ENCODE measurements at regions not wholly inside any gene's neighbourhood (a gene's known extent, or its start where the extent isn't known, plus 50 kb on each side); places are given as distances from the start of the nearest gene placed in this dataset.
"Not testable (repeated sequence)": the region's sequence is repeated elsewhere in the genome, so short reads cannot be mapped to it uniquely, and the experiment has no call there.

DNA sequence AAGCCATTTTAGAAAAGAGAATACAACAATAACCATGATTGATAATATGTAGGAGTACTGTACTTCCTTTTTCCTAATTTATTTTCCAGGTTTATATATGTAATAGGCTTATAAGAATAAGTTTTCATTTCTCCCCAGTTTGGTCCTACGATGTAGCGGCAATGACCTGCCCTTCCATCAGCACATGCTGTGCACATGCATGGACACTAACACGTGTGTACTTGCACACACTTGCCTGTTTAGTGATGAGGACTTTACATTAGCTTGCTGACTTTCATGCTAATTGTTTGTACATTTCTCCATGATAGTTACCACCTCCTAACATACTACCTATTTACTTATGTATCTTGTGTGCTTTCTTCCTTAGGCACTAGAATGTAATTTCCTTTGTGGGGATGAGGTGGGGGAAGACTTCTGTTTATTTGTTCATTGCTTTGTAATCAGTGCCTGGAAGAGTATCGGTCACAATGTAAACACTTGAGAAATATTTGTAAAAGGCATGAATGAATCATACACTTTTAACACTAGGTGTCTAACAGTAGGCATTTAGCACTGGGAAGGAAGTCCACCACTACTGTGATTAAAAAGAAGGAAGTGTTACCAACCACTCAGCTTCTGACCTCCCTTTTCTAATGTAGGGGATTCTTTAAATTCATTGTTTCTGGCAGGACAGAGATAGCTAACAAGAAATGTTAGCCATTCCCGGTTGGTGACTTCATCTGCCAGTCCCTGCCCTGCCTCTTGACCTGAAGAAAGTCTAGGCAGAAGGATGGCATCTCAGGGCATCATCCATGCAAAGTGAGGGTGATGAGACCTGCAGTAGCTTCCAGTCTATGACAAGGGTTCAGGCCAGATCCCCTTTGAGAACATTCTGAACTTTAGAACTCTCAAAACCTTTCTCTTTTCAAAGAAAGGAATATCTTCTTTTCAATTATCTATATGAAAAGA lies 120.2 kb upstream of the RAB18 start:
- H3K79me2 ChIP-seq (ENCODE audit: control insufficient read depth, low read length): no peaks in the 10 kb centered on the region
- TF ChIP-seq, protein P1, sequence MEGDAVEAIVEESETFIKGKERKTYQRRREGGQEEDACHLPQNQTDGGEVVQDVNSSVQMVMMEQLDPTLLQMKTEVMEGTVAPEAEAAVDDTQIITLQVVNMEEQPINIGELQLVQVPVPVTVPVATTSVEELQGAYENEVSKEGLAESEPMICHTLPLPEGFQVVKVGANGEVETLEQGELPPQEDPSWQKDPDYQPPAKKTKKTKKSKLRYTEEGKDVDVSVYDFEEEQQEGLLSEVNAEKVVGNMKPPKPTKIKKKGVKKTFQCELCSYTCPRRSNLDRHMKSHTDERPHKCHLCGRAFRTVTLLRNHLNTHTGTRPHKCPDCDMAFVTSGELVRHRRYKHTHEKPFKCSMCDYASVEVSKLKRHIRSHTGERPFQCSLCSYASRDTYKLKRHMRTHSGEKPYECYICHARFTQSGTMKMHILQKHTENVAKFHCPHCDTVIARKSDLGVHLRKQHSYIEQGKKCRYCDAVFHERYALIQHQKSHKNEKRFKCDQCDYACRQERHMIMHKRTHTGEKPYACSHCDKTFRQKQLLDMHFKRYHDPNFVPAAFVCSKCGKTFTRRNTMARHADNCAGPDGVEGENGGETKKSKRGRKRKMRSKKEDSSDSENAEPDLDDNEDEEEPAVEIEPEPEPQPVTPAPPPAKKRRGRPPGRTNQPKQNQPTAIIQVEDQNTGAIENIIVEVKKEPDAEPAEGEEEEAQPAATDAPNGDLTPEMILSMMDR (IDR thresholded peaks at IDR 0.05; ENCODE audit: low read depth, low read length, poor library complexity, severe bottlenecking): no peak
- no peak for TF ChIP-seq EZH2phosphoT487 (IDR thresholded peaks at IDR 0.05; ENCODE audit: borderline replicate concordance, low read length)
- peaks cover 12% of the 10 kb centered on the region for H3K27me3 ChIP-seq (ENCODE audit: control insufficient read depth, low read length)
- no peaks in the 10 kb centered on the region for H3K36me3 ChIP-seq (ENCODE audit: control insufficient read depth, low read length)
- no peaks in the 10 kb centered on the region for H3K4me1 ChIP-seq (ENCODE audit: control insufficient read depth, low read length)
- no peak overlapping the region for H3K4me3 ChIP-seq (ENCODE audit: low read length)
- H3K9me2 ChIP-seq (replicated peaks; ENCODE audit: control insufficient read depth, low read length): no peaks in the 10 kb centered on the region
- H3K9me3 ChIP-seq (ENCODE audit: control insufficient read depth, insufficient read depth, low read length): no peaks in the 10 kb centered on the region
- no peak overlapping the region for H3K4me2 ChIP-seq (ENCODE audit: low read length)
- no peak overlapping the region for H3K27ac ChIP-seq (ENCODE audit: low read depth, low read length)
- H3F3A ChIP-seq (ENCODE audit: control insufficient read depth, insufficient read depth): no peaks in the 10 kb centered on the region
- no peaks in the 10 kb centered on the region for H4K20me1 ChIP-seq (ENCODE audit: control insufficient read depth, insufficient read depth, low read depth, low read length)

DNA sequence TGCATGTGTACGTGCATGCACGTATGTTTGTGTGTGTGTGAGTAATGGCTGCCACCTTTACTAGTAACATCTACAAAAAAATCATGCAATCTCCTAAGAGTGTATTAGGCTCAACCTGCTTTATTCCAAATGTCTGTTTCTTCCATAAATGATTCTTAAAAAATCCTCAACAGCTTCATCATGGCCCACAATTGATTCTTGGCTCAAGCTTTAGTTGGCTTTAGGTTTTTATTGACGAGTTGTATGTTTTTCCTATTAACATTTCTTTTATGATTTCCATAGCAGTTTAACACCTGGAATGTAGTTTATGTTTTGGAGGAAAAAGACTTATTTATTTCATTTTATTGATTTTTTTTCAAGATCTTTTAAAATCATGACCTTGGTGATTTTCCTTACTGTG lies 121.9 kb upstream of the RAB18 start:
- Histone ChIP-seq H3K36me3 (ENCODE audit: control insufficient read depth, low read length) (no peaks in the 10 kb centered on the region), H3K27ac (ENCODE audit: low read depth, low read length) (no peak overlapping the region), H3K4me1 (ENCODE audit: control insufficient read depth, low read length) (no peaks in the 10 kb centered on the region), H3K79me2 (ENCODE audit: control insufficient read depth, low read length) (no peaks in the 10 kb centered on the region), H4K20me1 (ENCODE audit: control insufficient read depth, insufficient read depth, low read depth, low read length) (no peaks in the 10 kb centered on the region), H3K4me2 (ENCODE audit: low read length) (no peak overlapping the region), H3K9me3 (ENCODE audit: control insufficient read depth, insufficient read depth, low read length) (no peaks in the 10 kb centered on the region), H3F3A (ENCODE audit: control insufficient read depth, insufficient read depth) (no peaks in the 10 kb centered on the region), H3K9me2 (replicated peaks; ENCODE audit: control insufficient read depth, low read length) (no peaks in the 10 kb centered on the region), H3K4me3 (ENCODE audit: low read length) (no peak overlapping the region), H3K27me3 (ENCODE audit: control insufficient read depth, low read length) (peaks cover 10% of the 10 kb centered on the region)
- no peak for TF ChIP-seq EZH2phosphoT487 (IDR thresholded peaks at IDR 0.05; ENCODE audit: borderline replicate concordance, low read length)
- TF ChIP-seq, protein P1 (IDR thresholded peaks at IDR 0.05; ENCODE audit: low read depth, low read length, poor library complexity, severe bottlenecking): no peak

DNA sequence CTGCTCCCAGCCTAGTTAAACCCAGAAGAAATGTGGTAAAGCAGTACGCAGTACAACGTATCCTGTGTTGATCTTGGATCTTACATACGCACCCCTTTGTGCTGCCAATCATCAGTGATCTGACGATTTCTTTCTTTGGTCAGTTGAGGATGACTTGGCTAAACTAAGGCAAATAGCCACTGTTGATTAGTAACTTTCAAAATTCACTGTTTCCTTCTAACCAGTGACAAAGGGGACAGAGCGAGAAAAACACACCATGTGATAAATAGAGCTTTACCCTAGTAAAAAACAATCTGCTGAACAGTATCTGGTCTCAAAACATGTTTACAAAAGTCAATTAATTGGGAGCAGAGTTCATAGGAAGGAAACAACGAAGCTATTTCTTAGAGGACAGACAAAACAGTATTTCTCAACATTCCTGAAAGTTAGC lies 123.2 kb upstream of the RAB18 start:
- Histone ChIP-seq H3K4me1 (ENCODE audit: control insufficient read depth, low read length) (no peaks in the 10 kb centered on the region), H3K9me3 (ENCODE audit: control insufficient read depth, insufficient read depth, low read length) (no peaks in the 10 kb centered on the region), H3F3A (ENCODE audit: control insufficient read depth, insufficient read depth) (no peaks in the 10 kb centered on the region), H3K27ac (ENCODE audit: low read depth, low read length) (no peak overlapping the region), H3K79me2 (ENCODE audit: control insufficient read depth, low read length) (no peaks in the 10 kb centered on the region), H3K4me3 (ENCODE audit: low read length) (no peak overlapping the region), H3K36me3 (ENCODE audit: control insufficient read depth, low read length) (no peaks in the 10 kb centered on the region), H3K9me2 (replicated peaks; ENCODE audit: control insufficient read depth, low read length) (no peaks in the 10 kb centered on the region), H4K20me1 (ENCODE audit: control insufficient read depth, insufficient read depth, low read depth, low read length) (no peaks in the 10 kb centered on the region), H3K4me2 (ENCODE audit: low read length) (no peak overlapping the region), H3K27me3 (ENCODE audit: control insufficient read depth, low read length) (peaks cover 10% of the 10 kb centered on the region)
- TF ChIP-seq, protein P1 (IDR thresholded peaks at IDR 0.05; ENCODE audit: low read depth, low read length, poor library complexity, severe bottlenecking): no peak
- TF ChIP-seq EZH2phosphoT487 (IDR thresholded peaks at IDR 0.05; ENCODE audit: borderline replicate concordance, low read length): no peak

DNA sequence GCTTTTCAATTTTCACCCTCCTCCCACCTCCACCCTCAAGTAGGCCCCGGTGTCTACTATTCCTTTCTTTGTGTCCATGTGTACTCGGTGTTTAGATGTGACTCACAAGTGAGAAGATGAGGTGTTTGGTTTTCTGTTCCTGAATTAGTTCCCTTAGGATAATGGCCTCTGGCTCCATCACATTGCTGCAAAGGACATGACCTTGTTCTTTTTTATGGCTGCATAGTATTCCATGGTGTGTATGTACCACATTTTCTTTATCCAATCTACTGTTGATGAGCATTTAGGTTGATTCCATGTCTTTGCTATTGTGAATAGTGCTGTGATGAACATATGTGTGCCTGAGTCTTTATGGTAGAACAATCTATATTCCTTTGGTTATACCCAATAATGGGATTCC lies 125.1 kb upstream of the RAB18 start:
- H3K4me3 ChIP-seq (ENCODE audit: low read length); H4K20me1 ChIP-seq (ENCODE audit: control insufficient read depth, insufficient read depth, low read depth, low read length); H3K4me1 ChIP-seq (ENCODE audit: control insufficient read depth, low read length); H3K79me2 ChIP-seq (ENCODE audit: control insufficient read depth, low read length); H3K9me3 ChIP-seq (ENCODE audit: control insufficient read depth, insufficient read depth, low read length); H3K36me3 ChIP-seq (ENCODE audit: control insufficient read depth, low read length); H3K27ac ChIP-seq (ENCODE audit: low read depth, low read length); H3K9me2 ChIP-seq (replicated peaks; ENCODE audit: control insufficient read depth, low read length); H3F3A ChIP-seq (ENCODE audit: control insufficient read depth, insufficient read depth); H3K4me2 ChIP-seq (ENCODE audit: low read length): not testable (repeated sequence)
- peaks cover 17% of the 10 kb centered on the region for H3K27me3 ChIP-seq (ENCODE audit: control insufficient read depth, low read length)

All from DOHH2 (cell line).